ENCODE measurements at regions not wholly inside any gene's neighbourhood (a gene's known extent, or its start where the extent isn't known, plus 50 kb on each side); places are given as distances from the start of the nearest gene placed in this dataset.

- ATAC-seq (no peak), DNase-seq (ENCODE audit: low spot score) (no peak)
- Mint-ChIP-seq H3K9me3 (no peaks in the 10 kb centered on the region), H3K4me1 (peaks cover 11% of the 10 kb centered on the region; the same call in 2 of the 3 replicates), H3K4me3 (no peak overlapping the region), H3K36me3 (ENCODE audit: low read depth) (no peaks in the 10 kb centered on the region), H3K27ac (no peak overlapping the region), H3K27me3 (ENCODE audit: insufficient read depth, low read depth, poor library complexity) (peaks cover 9% of the 10 kb centered on the region)
- TF ChIP-seq ZNF462 (CRISPR knock-in tag; IDR thresholded peaks at IDR 0.05), result no peak
- TF ChIP-seq NANOG (IDR thresholded peaks at IDR 0.05; ENCODE audit: borderline replicate concordance), result no peak
- no peak for TF ChIP-seq ZNF331 (CRISPR knock-in tag; IDR thresholded peaks at IDR 0.05; ENCODE audit: low read depth)
- TF ChIP-seq EZH2 (IDR thresholded peaks at IDR 0.05; ENCODE audit: low read depth, unreplicated experiment), result no peak
- no peak for TF ChIP-seq ZNF114 (CRISPR knock-in tag; IDR thresholded peaks at IDR 0.05)
- TF ChIP-seq EZH2phosphoT487 (IDR thresholded peaks at IDR 0.05; ENCODE audit: unreplicated experiment), result no peak
- no peak for TF ChIP-seq JUNB (IDR thresholded peaks at IDR 0.05; ENCODE audit: unreplicated experiment)
- no peak for TF ChIP-seq CTCF (conservative IDR thresholded peaks at IDR 0.05; ENCODE audit: low read depth in 2 of 2)
- TF ChIP-seq POLR2AphosphoS5 (IDR thresholded peaks at IDR 0.05; ENCODE audit: low read depth), result no peak
- no peak for TF ChIP-seq ETS1 (IDR thresholded peaks at IDR 0.05)
- no peak for TF ChIP-seq STAT1 (IDR thresholded peaks at IDR 0.05; ENCODE audit: unreplicated experiment)
- no peak for TF ChIP-seq CREB1 (CRISPR knock-in tag; IDR thresholded peaks at IDR 0.05; ENCODE audit: low read depth)
- TF ChIP-seq REST (IDR thresholded peaks at IDR 0.05; ENCODE audit: unreplicated experiment), result no peak
- Histone ChIP-seq H3K4me3 (no peak overlapping the region), H3K79me2 (replicated peaks; ENCODE audit: insufficient read depth) (no peaks in the 10 kb centered on the region), H3K9me2 (ENCODE audit: insufficient read depth) (no peaks in the 10 kb centered on the region), H4K20me1 (replicated peaks; ENCODE audit: insufficient read depth) (no peaks in the 10 kb centered on the region), H2AFZ (no peak overlapping the region), H3K27me3 (ENCODE audit: insufficient read depth) (no peaks in the 10 kb centered on the region), H3F3A (replicated peaks; ENCODE audit: low read depth) (no peaks in the 10 kb centered on the region), H3K4me2 (no peak overlapping the region), H3K36me3 (ENCODE audit: insufficient read depth) (no peaks in the 10 kb centered on the region; the same call in 1 of the 2 replicates), H3K27ac (ENCODE audit: low read depth) (no peak overlapping the region), H3K4me1 (ENCODE audit: insufficient read depth) (peaks cover 9% of the 10 kb centered on the region; the same call in 1 of the 2 replicates)
Measured at GRCh38 chr14:51568366-51568765, 83.3 kb upstream of the FRMD6 start.
